ENCODE measurements at regions not wholly inside any gene's neighbourhood (a gene's known extent, or its start where the extent isn't known, plus 50 kb on each side); places are given as distances from the start of the nearest gene placed in this dataset.
"Not testable (repeated sequence)": the region's sequence is repeated elsewhere in the genome, so short reads cannot be mapped to it uniquely, and the experiment has no call there.

GRCh38 chr12:83904175-83904574 is 1008.4 kb downstream of the SLC6A15 start:
- Histone ChIP-seq H3K4me1 (ENCODE audit: control insufficient read depth, insufficient read depth, low read length) (no peaks in the 10 kb centered on the region), H3K27me3 (ENCODE audit: control insufficient read depth in 1 of 2, insufficient read depth in 2 of 2, low read length in 2 of 2) (no peaks in the 10 kb centered on the region), H3K4me3 (ENCODE audit: low read length in 2 of 2) (no peak overlapping the region), H3K9ac (ENCODE audit: low read length in 2 of 2) (no peak overlapping the region), H3K9me3 (ENCODE audit: control insufficient read depth in 2 of 2, low read length in 2 of 2) (no peaks in the 10 kb centered on the region), H3K36me3 (ENCODE audit: control insufficient read depth in 2 of 2, insufficient read depth in 2 of 2, low read length in 2 of 2) (no peaks in the 10 kb centered on the region), H3K27ac (ENCODE audit: low read length) (no peak overlapping the region)

GRCh38 chr12:83896416-83896815 is 1016.2 kb downstream of the SLC6A15 start:
- H3K36me3 ChIP-seq (ENCODE audit: control insufficient read depth in 2 of 2, insufficient read depth in 2 of 2, low read length in 2 of 2) = no peaks in the 10 kb centered on the region
- no peak overlapping the region for H3K27ac ChIP-seq (ENCODE audit: low read length)
- no peak overlapping the region for H3K4me3 ChIP-seq (ENCODE audit: low read length in 2 of 2)
- no peaks in the 10 kb centered on the region for H3K9me3 ChIP-seq (ENCODE audit: control insufficient read depth in 2 of 2, low read length in 2 of 2)
- no peaks in the 10 kb centered on the region for H3K4me1 ChIP-seq (ENCODE audit: control insufficient read depth, insufficient read depth, low read length)
- no peaks in the 10 kb centered on the region for H3K27me3 ChIP-seq (ENCODE audit: control insufficient read depth in 1 of 2, insufficient read depth in 2 of 2, low read length in 2 of 2)
- H3K9ac ChIP-seq (ENCODE audit: low read length in 2 of 2) = no peak overlapping the region

GRCh38 chr12:83893101-83893500 is 1019.5 kb downstream of the SLC6A15 start:
- H3K9me3 ChIP-seq (ENCODE audit: control insufficient read depth in 2 of 2, low read length in 2 of 2) = no peaks in the 10 kb centered on the region
- no peak overlapping the region for H3K9ac ChIP-seq (ENCODE audit: low read length in 2 of 2)
- no peak overlapping the region for H3K27ac ChIP-seq (ENCODE audit: low read length)
- H3K4me3 ChIP-seq (ENCODE audit: low read length in 2 of 2) = no peak overlapping the region
- H3K4me1 ChIP-seq (ENCODE audit: control insufficient read depth, insufficient read depth, low read length) = no peaks in the 10 kb centered on the region
- H3K27me3 ChIP-seq (ENCODE audit: control insufficient read depth in 1 of 2, insufficient read depth in 2 of 2, low read length in 2 of 2) = no peaks in the 10 kb centered on the region
- H3K36me3 ChIP-seq (ENCODE audit: control insufficient read depth in 2 of 2, insufficient read depth in 2 of 2, low read length in 2 of 2) = no peaks in the 10 kb centered on the region

- Histone ChIP-seq H3K4me3 (ENCODE audit: low read length in 2 of 2) (no peak overlapping the region), H3K27me3 (ENCODE audit: control insufficient read depth in 1 of 2, insufficient read depth in 2 of 2, low read length in 2 of 2) (no peaks in the 10 kb centered on the region), H3K4me1 (ENCODE audit: control insufficient read depth, insufficient read depth, low read length) (no peaks in the 10 kb centered on the region), H3K9ac (ENCODE audit: low read length in 2 of 2) (no peak overlapping the region), H3K27ac (ENCODE audit: low read length) (no peak overlapping the region), H3K36me3 (ENCODE audit: control insufficient read depth in 2 of 2, insufficient read depth in 2 of 2, low read length in 2 of 2) (no peaks in the 10 kb centered on the region), H3K9me3 (ENCODE audit: control insufficient read depth in 2 of 2, low read length in 2 of 2) (no peaks in the 10 kb centered on the region)
Measured at GRCh38 chr12:83889745-83890144, 1022.9 kb downstream of the SLC6A15 start.

- Histone ChIP-seq H3K27ac (ENCODE audit: low read length) (no peak overlapping the region), H3K9me3 (ENCODE audit: control insufficient read depth in 2 of 2, low read length in 2 of 2) (no peaks in the 10 kb centered on the region), H3K36me3 (ENCODE audit: control insufficient read depth in 2 of 2, insufficient read depth in 2 of 2, low read length in 2 of 2) (no peaks in the 10 kb centered on the region), H3K4me3 (ENCODE audit: low read length in 2 of 2) (no peak overlapping the region), H3K9ac (ENCODE audit: low read length in 2 of 2) (no peak overlapping the region), H3K27me3 (ENCODE audit: control insufficient read depth in 1 of 2, insufficient read depth in 2 of 2, low read length in 2 of 2) (no peaks in the 10 kb centered on the region), H3K4me1 (ENCODE audit: control insufficient read depth, insufficient read depth, low read length) (no peaks in the 10 kb centered on the region)
Measured at GRCh38 chr12:83886479-83886878, 1026.1 kb downstream of the SLC6A15 start.

- not testable (repeated sequence) for H3K36me3 ChIP-seq (ENCODE audit: control insufficient read depth in 2 of 2, insufficient read depth in 2 of 2, low read length in 2 of 2); H3K27me3 ChIP-seq (ENCODE audit: control insufficient read depth in 1 of 2, insufficient read depth in 2 of 2, low read length in 2 of 2); H3K27ac ChIP-seq (ENCODE audit: low read length); H3K9ac ChIP-seq (ENCODE audit: low read length in 2 of 2); H3K4me1 ChIP-seq (ENCODE audit: control insufficient read depth, insufficient read depth, low read length); H3K4me3 ChIP-seq (ENCODE audit: low read length in 2 of 2); H3K9me3 ChIP-seq (ENCODE audit: control insufficient read depth in 2 of 2, low read length in 2 of 2)
Measured at GRCh38 chr12:83870921-83871599, 1041.5 kb downstream of the SLC6A15 start.

GRCh38 chr12:83866477-83866876 is 1046.1 kb downstream of the SLC6A15 start:
- H3K27ac ChIP-seq (ENCODE audit: low read length) = no peak overlapping the region
- H3K9ac ChIP-seq (ENCODE audit: low read length in 2 of 2) = no peak overlapping the region
- no peak overlapping the region for H3K4me3 ChIP-seq (ENCODE audit: low read length in 2 of 2)
- no peaks in the 10 kb centered on the region for H3K4me1 ChIP-seq (ENCODE audit: control insufficient read depth, insufficient read depth, low read length)
- no peaks in the 10 kb centered on the region for H3K27me3 ChIP-seq (ENCODE audit: control insufficient read depth in 1 of 2, insufficient read depth in 2 of 2, low read length in 2 of 2)
- H3K9me3 ChIP-seq (ENCODE audit: control insufficient read depth in 2 of 2, low read length in 2 of 2) = peaks cover 0 to 3% of the 10 kb centered on the region in 2 donors
- H3K36me3 ChIP-seq (ENCODE audit: control insufficient read depth in 2 of 2, insufficient read depth in 2 of 2, low read length in 2 of 2) = no peaks in the 10 kb centered on the region

GRCh38 chr12:83865431-83865830 is 1047.2 kb downstream of the SLC6A15 start:
- H3K27ac ChIP-seq (ENCODE audit: low read length) = no peak overlapping the region
- no peak overlapping the region for H3K9ac ChIP-seq (ENCODE audit: low read length in 2 of 2)
- no peak overlapping the region for H3K4me3 ChIP-seq (ENCODE audit: low read length in 2 of 2)
- H3K4me1 ChIP-seq (ENCODE audit: control insufficient read depth, insufficient read depth, low read length) = no peaks in the 10 kb centered on the region
- no peaks in the 10 kb centered on the region for H3K27me3 ChIP-seq (ENCODE audit: control insufficient read depth in 1 of 2, insufficient read depth in 2 of 2, low read length in 2 of 2)
- peaks cover 0 to 3% of the 10 kb centered on the region in 2 donors for H3K9me3 ChIP-seq (ENCODE audit: control insufficient read depth in 2 of 2, low read length in 2 of 2)
- no peaks in the 10 kb centered on the region for H3K36me3 ChIP-seq (ENCODE audit: control insufficient read depth in 2 of 2, insufficient read depth in 2 of 2, low read length in 2 of 2)

GRCh38 chr12:83864054-83864453 is 1048.5 kb downstream of the SLC6A15 start:
- H3K9me3 ChIP-seq (ENCODE audit: control insufficient read depth in 2 of 2, low read length in 2 of 2) = peaks cover 0 to 3% of the 10 kb centered on the region in 2 donors
- no peak overlapping the region for H3K9ac ChIP-seq (ENCODE audit: low read length in 2 of 2)
- no peak overlapping the region for H3K4me3 ChIP-seq (ENCODE audit: low read length in 2 of 2)
- H3K36me3 ChIP-seq (ENCODE audit: control insufficient read depth in 2 of 2, insufficient read depth in 2 of 2, low read length in 2 of 2) = no peaks in the 10 kb centered on the region
- H3K4me1 ChIP-seq (ENCODE audit: control insufficient read depth, insufficient read depth, low read length) = no peaks in the 10 kb centered on the region
- H3K27ac ChIP-seq (ENCODE audit: low read length) = no peak overlapping the region
- H3K27me3 ChIP-seq (ENCODE audit: control insufficient read depth in 1 of 2, insufficient read depth in 2 of 2, low read length in 2 of 2) = no peaks in the 10 kb centered on the region

- H3K4me3 ChIP-seq (ENCODE audit: low read length in 2 of 2) = no peak overlapping the region
- H3K27ac ChIP-seq (ENCODE audit: low read length) = no peak overlapping the region
- no peak overlapping the region for H3K9ac ChIP-seq (ENCODE audit: low read length in 2 of 2)
- no peaks in the 10 kb centered on the region for H3K36me3 ChIP-seq (ENCODE audit: control insufficient read depth in 2 of 2, insufficient read depth in 2 of 2, low read length in 2 of 2)
- H3K9me3 ChIP-seq (ENCODE audit: control insufficient read depth in 2 of 2, low read length in 2 of 2) = no peaks in the 10 kb centered on the region
- H3K4me1 ChIP-seq (ENCODE audit: control insufficient read depth, insufficient read depth, low read length) = no peaks in the 10 kb centered on the region
- no peaks in the 10 kb centered on the region for H3K27me3 ChIP-seq (ENCODE audit: control insufficient read depth in 1 of 2, insufficient read depth in 2 of 2, low read length in 2 of 2)
Measured at GRCh38 chr12:83859021-83859420, 1053.6 kb downstream of the SLC6A15 start.

GRCh38 chr12:83856803-83857202 is 1055.8 kb downstream of the SLC6A15 start:
- H3K27ac ChIP-seq (ENCODE audit: low read length) = no peak overlapping the region
- no peaks in the 10 kb centered on the region for H3K9me3 ChIP-seq (ENCODE audit: control insufficient read depth in 2 of 2, low read length in 2 of 2)
- H3K9ac ChIP-seq (ENCODE audit: low read length in 2 of 2) = no peak overlapping the region
- H3K27me3 ChIP-seq (ENCODE audit: control insufficient read depth in 1 of 2, insufficient read depth in 2 of 2, low read length in 2 of 2) = no peaks in the 10 kb centered on the region
- no peak overlapping the region for H3K4me3 ChIP-seq (ENCODE audit: low read length in 2 of 2)
- no peaks in the 10 kb centered on the region for H3K36me3 ChIP-seq (ENCODE audit: control insufficient read depth in 2 of 2, insufficient read depth in 2 of 2, low read length in 2 of 2)
- no peaks in the 10 kb centered on the region for H3K4me1 ChIP-seq (ENCODE audit: control insufficient read depth, insufficient read depth, low read length)

All from stomach smooth muscle (tissue), 2 donors.